Cardiac fibroblast (primary cell): ENCODE measurements at regions not wholly inside any gene's neighbourhood (a gene's known extent, or its start where the extent isn't known, plus 50 kb on each side); places are given as distances from the start of the nearest gene placed in this dataset.

Experiments
- DNase-seq, 2 donors: peaks; one replicate each; pipeline versions ENCODE4 v3.0.0 to v3.0.0-alpha.2; 2010; ENCODE audit warnings: low read depth in 2 of 2
- H3K4me3 ChIP-seq, 2 donors: replicated peaks in 1 of 2; 1 replicate in 1 of 2; 2 replicates in 1 of 2; pipeline ENCODE4 v1.5.1; 2011; ENCODE audit warnings: low read depth in 2 of 2, low read length in 2 of 2, mild to moderate bottlenecking in 2 of 2, moderate library complexity in 1 of 2
- TF ChIP-seq, protein P1 (sequence below): IDR thresholded peaks from one replicate; pipeline ENCODE4 v1.5.1; 2011; ENCODE audit warnings: low read depth, mild to moderate bottlenecking, low read length, inconsistent platforms

DNA sequence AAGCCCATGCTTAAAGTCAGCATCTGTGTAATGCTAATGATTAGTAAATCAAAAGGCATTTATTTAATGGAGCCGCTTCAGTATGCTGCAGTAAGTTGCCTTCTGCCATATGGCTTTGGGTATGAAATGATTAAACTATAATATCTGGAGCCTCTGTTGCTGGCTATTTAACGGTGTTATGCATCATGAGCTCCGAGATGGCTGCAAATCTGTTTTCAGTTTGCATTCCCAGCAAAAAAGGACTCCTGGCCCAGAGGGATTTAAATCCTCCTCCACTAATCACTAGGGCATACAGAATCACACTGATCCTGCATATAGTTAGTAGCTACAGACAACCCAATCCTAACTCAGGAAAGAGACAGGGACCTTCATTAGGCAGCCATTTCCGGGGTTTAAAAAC lies 171.5 kb upstream of the EEA1 start:
- no peak for DNase-seq
- TF ChIP-seq, protein P1, sequence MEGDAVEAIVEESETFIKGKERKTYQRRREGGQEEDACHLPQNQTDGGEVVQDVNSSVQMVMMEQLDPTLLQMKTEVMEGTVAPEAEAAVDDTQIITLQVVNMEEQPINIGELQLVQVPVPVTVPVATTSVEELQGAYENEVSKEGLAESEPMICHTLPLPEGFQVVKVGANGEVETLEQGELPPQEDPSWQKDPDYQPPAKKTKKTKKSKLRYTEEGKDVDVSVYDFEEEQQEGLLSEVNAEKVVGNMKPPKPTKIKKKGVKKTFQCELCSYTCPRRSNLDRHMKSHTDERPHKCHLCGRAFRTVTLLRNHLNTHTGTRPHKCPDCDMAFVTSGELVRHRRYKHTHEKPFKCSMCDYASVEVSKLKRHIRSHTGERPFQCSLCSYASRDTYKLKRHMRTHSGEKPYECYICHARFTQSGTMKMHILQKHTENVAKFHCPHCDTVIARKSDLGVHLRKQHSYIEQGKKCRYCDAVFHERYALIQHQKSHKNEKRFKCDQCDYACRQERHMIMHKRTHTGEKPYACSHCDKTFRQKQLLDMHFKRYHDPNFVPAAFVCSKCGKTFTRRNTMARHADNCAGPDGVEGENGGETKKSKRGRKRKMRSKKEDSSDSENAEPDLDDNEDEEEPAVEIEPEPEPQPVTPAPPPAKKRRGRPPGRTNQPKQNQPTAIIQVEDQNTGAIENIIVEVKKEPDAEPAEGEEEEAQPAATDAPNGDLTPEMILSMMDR, result no peak
- no peak overlapping the region for H3K4me3 ChIP-seq

GRCh38 chr12:93101367-93101766 lies 172.3 kb upstream of the EEA1 start:
- TF ChIP-seq, protein P1, result no peak
- no peak for DNase-seq

DNA sequence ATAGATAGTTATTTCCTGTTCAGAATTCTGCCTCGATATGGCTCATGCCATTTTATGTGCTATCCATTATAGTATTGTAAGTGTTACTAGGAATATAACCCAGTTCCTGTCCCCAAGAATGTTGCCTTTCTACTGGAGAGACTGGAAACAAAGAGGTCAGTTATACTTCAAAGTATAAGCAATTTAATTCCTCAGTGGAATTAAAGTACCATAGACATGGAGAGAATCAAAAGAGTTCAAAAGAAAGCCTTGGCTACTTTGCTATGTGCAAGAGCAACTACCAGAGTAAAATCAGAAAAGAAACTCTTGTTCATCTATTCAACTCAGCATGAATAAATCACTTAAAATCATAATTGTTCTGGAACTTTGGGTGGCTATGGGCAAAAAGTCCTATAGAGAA lies 173.2 kb upstream of the EEA1 start:
- DNase-seq, result no peak
- TF ChIP-seq, protein P1, result no peak
- no peak overlapping the region for H3K4me3 ChIP-seq

More at GRCh38 chr12:93101367-93101766, 172.3 kb upstream of the EEA1 start:
- no peak overlapping the region for H3K4me3 ChIP-seq

- TF ChIP-seq, protein P1, result no peak
- no peak for DNase-seq
- H3K4me3 ChIP-seq, result no peak overlapping the region
Observed at GRCh38 chr12:93102744-93103143, 173.6 kb upstream of the EEA1 start.

DNA sequence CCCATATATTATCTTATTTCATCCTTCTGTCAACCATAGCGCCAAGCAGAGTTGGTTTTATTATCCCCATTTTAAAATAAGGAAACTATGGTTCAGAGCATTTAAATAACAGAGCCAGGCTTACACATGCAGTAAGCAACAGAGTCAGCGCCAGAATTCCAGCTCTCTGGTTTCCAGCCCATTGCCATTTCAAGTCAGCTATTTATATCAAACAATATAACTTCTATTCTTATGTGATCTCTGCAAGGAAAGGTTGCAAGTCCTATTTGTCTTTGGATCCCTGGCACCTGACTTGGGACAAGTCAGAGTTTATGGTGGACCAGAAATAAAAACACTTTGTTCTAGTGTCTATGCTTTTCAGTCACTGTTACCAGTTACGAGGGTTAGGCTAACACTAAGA lies 174.1 kb upstream of the EEA1 start:
- no peak overlapping the region for H3K4me3 ChIP-seq
- no peak for DNase-seq
- TF ChIP-seq, protein P1, result no peak

DNA sequence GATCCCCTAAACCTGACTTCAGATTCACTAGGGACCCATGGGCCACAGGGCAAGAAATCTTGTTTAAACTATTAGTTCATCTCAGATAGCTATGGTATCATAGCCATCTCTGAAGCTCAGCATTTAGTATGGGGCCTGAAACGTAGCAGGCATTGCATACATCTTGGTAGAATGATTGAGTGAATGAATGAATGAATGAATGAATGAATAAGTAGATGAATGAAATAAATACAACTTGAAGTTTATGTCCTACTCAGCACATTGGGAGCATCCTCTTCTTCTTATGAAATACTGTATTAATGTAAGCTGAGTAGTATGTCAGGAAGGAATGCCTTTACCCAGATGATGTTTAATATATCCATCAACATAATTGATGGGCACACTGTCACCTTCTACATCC lies 175.4 kb upstream of the EEA1 start:
- H3K4me3 ChIP-seq, result no peak overlapping the region
- no peak for DNase-seq
- TF ChIP-seq, protein P1, result no peak

- DNase-seq, result no peak
- TF ChIP-seq, protein P1, result no peak
- no peak overlapping the region for H3K4me3 ChIP-seq
Observed at GRCh38 chr12:93106910-93107309, 177.8 kb upstream of the EEA1 start.
